ENCODE measurements at regions not wholly inside any gene's neighbourhood (a gene's known extent, or its start where the extent isn't known, plus 50 kb on each side); places are given as distances from the start of the nearest gene placed in this dataset.

- H3K27me3 ChIP-seq (replicated peaks; ENCODE audit: insufficient read depth, low read depth, low read length, poor library complexity): no peaks in the 10 kb centered on the region
Observed at GRCh38 chr6:138550346-138550767, 51.1 kb upstream of the NHSL1 start.

GRCh38 chr6:138554146-138554545 is 54.9 kb upstream of the NHSL1 start:
- no peaks in the 10 kb centered on the region for H3K36me3 ChIP-seq (ENCODE audit: insufficient read depth, low read length, poor library complexity, severe bottlenecking)
- H3K9me3 ChIP-seq (ENCODE audit: low read depth, low read length, poor library complexity, severe bottlenecking): no peaks in the 10 kb centered on the region
- H3K4me1 ChIP-seq (ENCODE audit: insufficient read depth, low read length, poor library complexity, severe bottlenecking): no peaks in the 10 kb centered on the region
- no peaks in the 10 kb centered on the region for H3K27me3 ChIP-seq (replicated peaks; ENCODE audit: insufficient read depth, low read depth, low read length, poor library complexity)
- DNase-seq (ENCODE audit: low spot score): no peak
- intact Hi-C loops (cut with micrococcal nuclease; ENCODE audit: unreplicated experiment): no loop called here
- no TSS peak for BruUV-seq (replicated peaks)
- TF ChIP-seq CTCF (conservative IDR thresholded peaks at IDR 0.05; ENCODE audit: low read depth, low read length) (no peak), EZH2 (IDR thresholded peaks at IDR 0.05; ENCODE audit: borderline replicate concordance, low read depth, low read length, poor library complexity, severe bottlenecking) (no peak)
- H3K4me3 ChIP-seq (ENCODE audit: low read depth, low read length, poor library complexity, severe bottlenecking): no peak overlapping the region
- POLR2A ChIA-PET (ENCODE audit: low non-redundant PET): no interaction called here
- CTCF ChIA-PET: no interaction called here
- H3K27ac ChIP-seq (ENCODE audit: low read depth, low read length, poor library complexity, severe bottlenecking): no peak overlapping the region

More at GRCh38 chr6:138550346-138550767, 51.1 kb upstream of the NHSL1 start:
- no peaks in the 10 kb centered on the region for H3K9me3 ChIP-seq (ENCODE audit: low read depth, low read length, poor library complexity, severe bottlenecking)
- BruUV-seq (replicated peaks): no TSS peak
- no peaks in the 10 kb centered on the region for H3K36me3 ChIP-seq (ENCODE audit: insufficient read depth, low read length, poor library complexity, severe bottlenecking)
- ChIA-PET CTCF (no interaction called here), POLR2A (ENCODE audit: low non-redundant PET) (no interaction called here)
- H3K4me1 ChIP-seq (ENCODE audit: insufficient read depth, low read length, poor library complexity, severe bottlenecking): peaks cover 19% of the 10 kb centered on the region
- H3K4me3 ChIP-seq (ENCODE audit: low read depth, low read length, poor library complexity, severe bottlenecking): no peak overlapping the region
- TF ChIP-seq EZH2 (IDR thresholded peaks at IDR 0.05; ENCODE audit: borderline replicate concordance, low read depth, low read length, poor library complexity, severe bottlenecking) (no peak), CTCF (conservative IDR thresholded peaks at IDR 0.05; ENCODE audit: low read depth, low read length) (no peak)
- DNase-seq (ENCODE audit: low spot score): no peak
- H3K27ac ChIP-seq (ENCODE audit: low read depth, low read length, poor library complexity, severe bottlenecking): no peak overlapping the region
- intact Hi-C loops (cut with micrococcal nuclease; ENCODE audit: unreplicated experiment): no loop called here

GRCh38 chr6:138555421-138555988 is 56.2 kb upstream of the NHSL1 start:
- H3K4me1 ChIP-seq (ENCODE audit: insufficient read depth, low read length, poor library complexity, severe bottlenecking): no peaks in the 10 kb centered on the region
- BruUV-seq (replicated peaks): no TSS peak
- H3K36me3 ChIP-seq (ENCODE audit: insufficient read depth, low read length, poor library complexity, severe bottlenecking): no peaks in the 10 kb centered on the region
- no peak for TF ChIP-seq EZH2 (IDR thresholded peaks at IDR 0.05; ENCODE audit: borderline replicate concordance, low read depth, low read length, poor library complexity, severe bottlenecking)
- no peak for TF ChIP-seq CTCF (conservative IDR thresholded peaks at IDR 0.05; ENCODE audit: low read depth, low read length)
- H3K9me3 ChIP-seq (ENCODE audit: low read depth, low read length, poor library complexity, severe bottlenecking): no peaks in the 10 kb centered on the region
- ChIA-PET POLR2A (ENCODE audit: low non-redundant PET) (no interaction called here), CTCF (no interaction called here)
- no peaks in the 10 kb centered on the region for H3K27me3 ChIP-seq (replicated peaks; ENCODE audit: insufficient read depth, low read depth, low read length, poor library complexity)
- DNase-seq (ENCODE audit: low spot score): no peak
- H3K27ac ChIP-seq (ENCODE audit: low read depth, low read length, poor library complexity, severe bottlenecking): no peak overlapping the region
- no peak overlapping the region for H3K4me3 ChIP-seq (ENCODE audit: low read depth, low read length, poor library complexity, severe bottlenecking)
- intact Hi-C loops (cut with micrococcal nuclease; ENCODE audit: unreplicated experiment): no loop called here

All from A673 (cell line).